A549 (cell line): ENCODE measurements at regions not wholly inside any gene's neighbourhood (a gene's known extent, or its start where the extent isn't known, plus 50 kb on each side); places are given as distances from the start of the nearest gene placed in this dataset.

ENCODE experiments used
- BHLHE40 ChIP-seq: IDR thresholded peaks from 2 replicates; pipeline ENCODE4 v1.6.1; 2012; ENCODE audit warnings: low read depth, low read length, inconsistent platforms
- CHD2 ChIP-seq: fragments of 150-350 bp; IDR thresholded peaks from 2 replicates; pipeline ENCODE4 v1.6.1; 2014; ENCODE audit warnings: low read length; ENCODE audit not compliant: partially characterized antibody
- CTCF ChIP-seq: fragments of >200 bp; sonication (Bioruptor Twin); formaldehyde crosslinking; IDR thresholded peaks from 3 replicates; pipeline ENCODE4 v1.5.1; 2016
- ELK1 ChIP-seq: fragments of 150-350 bp; IDR thresholded peaks from 2 replicates; pipeline ENCODE4 v1.6.1; 2014; ENCODE audit warnings: low read depth, mild to moderate bottlenecking, low read length
- EP300 ChIP-seq, 2 experiments: fragments of >200 bp; sonication (Bioruptor Twin); formaldehyde crosslinking; IDR thresholded peaks; 2 replicates in 1 of 2; 3 replicates in 1 of 2; pipeline ENCODE4 v1.6.1; 2016 to 2017
- FOSL2 ChIP-seq, 2 experiments: fragments of 450-650 bp in 1 of 2; fragments of >200 bp in 1 of 2; sonication (Bioruptor Twin) in 1 of 2; formaldehyde crosslinking; IDR thresholded peaks; 2 replicates each; pipeline versions ENCODE4 v1.5.0 to v1.6.1; 2016 to 2020; ENCODE audit warnings: mild to moderate bottlenecking in 1 of 2, moderate library complexity in 1 of 2
- JUN ChIP-seq, 2 experiments: fragments of >200 bp; sonication (Bioruptor Twin); formaldehyde crosslinking; IDR thresholded peaks; 2 replicates in 1 of 2; 3 replicates in 1 of 2; pipeline ENCODE4 v1.6.1; 2016 to 2017
- JUNB ChIP-seq: fragments of >200 bp; sonication (Bioruptor Twin); formaldehyde crosslinking; IDR thresholded peaks from 2 replicates; pipeline ENCODE4 v1.6.1; 2016
- KDM1A ChIP-seq: fragments of 200-600 bp; sonication (generic); IDR thresholded peaks from 2 replicates; pipeline ENCODE4 v1.6.1; 2016; ENCODE audit warnings: low read depth, mild to moderate bottlenecking
- PBX3 ChIP-seq: IDR thresholded peaks from 2 replicates; pipeline ENCODE4 v1.6.1; 2012
- POLR2AphosphoS2 ChIP-seq: conservative IDR thresholded peaks from 2 replicates; pipeline ENCODE4 v1.6.1; 2012; ENCODE audit warnings: low read length, improper control_type of control experiment, inconsistent platforms
- SREBF2 ChIP-seq: fragments of 450-650 bp; IDR thresholded peaks from 2 replicates; pipeline ENCODE4 v1.6.1; 2014; ENCODE audit warnings: mild to moderate bottlenecking, moderate library complexity
- TF ChIP-seq, protein P1 (sequence below): IDR thresholded peaks from 2 replicates; pipeline ENCODE4 v1.6.1; 2012

DNA sequence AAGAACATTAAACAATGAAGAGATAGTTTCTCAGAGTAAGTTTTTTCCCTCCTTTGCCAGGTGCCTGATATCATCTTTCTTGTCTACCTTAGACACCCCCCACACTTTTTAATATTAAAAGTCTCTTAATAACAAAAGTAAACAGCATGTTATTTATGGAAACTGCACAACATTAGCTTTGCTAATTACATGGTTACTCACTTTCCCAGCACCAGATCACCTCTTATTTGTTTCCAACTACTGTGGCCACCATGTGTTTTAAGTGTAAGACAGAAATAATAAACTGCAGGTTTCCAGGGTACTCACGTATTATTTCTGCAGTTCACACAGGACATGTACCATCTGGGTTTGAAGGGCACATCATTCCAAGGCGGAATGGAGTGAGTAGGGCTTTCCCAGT lies 125.0 kb downstream of the TRMT11 start:
- TF ChIP-seq, protein P1, sequence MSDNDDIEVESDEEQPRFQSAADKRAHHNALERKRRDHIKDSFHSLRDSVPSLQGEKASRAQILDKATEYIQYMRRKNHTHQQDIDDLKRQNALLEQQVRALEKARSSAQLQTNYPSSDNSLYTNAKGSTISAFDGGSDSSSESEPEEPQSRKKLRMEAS, result no peak
- TF ChIP-seq CHD2, result no peak
- TF ChIP-seq KDM1A, result no peak
- TF ChIP-seq EP300 (IDR thresholded peaks at IDR 0.05), result no peak
- no peak for TF ChIP-seq JUN (IDR thresholded peaks at IDR 0.05)
- TF ChIP-seq BHLHE40, result no peak
- TF ChIP-seq CTCF, result no peak
- no peak for TF ChIP-seq FOSL2 (IDR thresholded peaks at IDR 0.05)
- TF ChIP-seq FOSL2 (CRISPR knock-in tag; IDR thresholded peaks at IDR 0.05), result no peak
- no peak for TF ChIP-seq ELK1
- no peak for TF ChIP-seq SREBF2
- TF ChIP-seq JUNB, result no peak
- no peak for TF ChIP-seq POLR2AphosphoS2
- no peak for TF ChIP-seq PBX3
